Glutamatergic neuron (in vitro differentiated cells): ENCODE measurements at regions not wholly inside any gene's neighbourhood (a gene's known extent, or its start where the extent isn't known, plus 50 kb on each side); places are given as distances from the start of the nearest gene placed in this dataset.

Source experiments
- DNase-seq: peaks from one replicate; pipeline ENCODE4 v3.0.0; 2022
- H3K27ac Mint-ChIP-seq: one replicate; pipeline ENCODE4 v1.8.0; 2020; ENCODE audit warnings: mild to moderate bottlenecking, mixed read lengths, inconsistent platforms; ENCODE audit not compliant: unreplicated experiment
- H3K27me3 Mint-ChIP-seq: one replicate; pipeline ENCODE4 v1.8.0; 2020; ENCODE audit warnings: mild to moderate bottlenecking, moderate library complexity, mixed read lengths, inconsistent platforms; ENCODE audit not compliant: unreplicated experiment
- H3K36me3 Mint-ChIP-seq: one replicate; pipeline ENCODE4 v1.8.0; 2020; ENCODE audit warnings: mild to moderate bottlenecking, mixed read lengths, inconsistent platforms; ENCODE audit not compliant: unreplicated experiment
- H3K4me1 Mint-ChIP-seq: one replicate; pipeline ENCODE4 v1.8.0; 2020; ENCODE audit warnings: mild to moderate bottlenecking, low read depth, mixed read lengths, inconsistent platforms; ENCODE audit not compliant: unreplicated experiment
- H3K4me3 Mint-ChIP-seq: one replicate; pipeline ENCODE4 v1.8.0; 2020; ENCODE audit warnings: mild to moderate bottlenecking, mixed read lengths, inconsistent platforms; ENCODE audit not compliant: unreplicated experiment
- H3K9me3 Mint-ChIP-seq: one replicate; pipeline ENCODE4 v1.8.0; 2020; ENCODE audit warnings: mild to moderate bottlenecking, moderate library complexity, mixed read lengths, inconsistent platforms; ENCODE audit not compliant: unreplicated experiment
- CTCF ChIP-seq: fragments of 200-600 bp; sonication (generic); IDR thresholded peaks from one replicate; pipeline ENCODE4 v1.5.0; 2021; ENCODE audit not compliant: partially characterized antibody, unreplicated experiment

- no peak for TF ChIP-seq CTCF
- no peaks in the 10 kb centered on the region for H3K36me3 Mint-ChIP-seq
- DNase-seq = no peak
- H3K4me1 Mint-ChIP-seq = peaks cover 13% of the 10 kb centered on the region
- H3K4me3 Mint-ChIP-seq = no peak overlapping the region
- H3K9me3 Mint-ChIP-seq = no peaks in the 10 kb centered on the region
- H3K27me3 Mint-ChIP-seq = peaks cover 5% of the 10 kb centered on the region
- H3K27ac Mint-ChIP-seq = no peak overlapping the region
Observed at GRCh38 chr20:62560162-62560561, 82.1 kb upstream of the SLCO4A1 start.

GRCh38 chr20:62561182-62561581, 81.1 kb upstream of the SLCO4A1 start:
- no peak overlapping the region for H3K27ac Mint-ChIP-seq
- no peak overlapping the region for H3K4me3 Mint-ChIP-seq
- H3K4me1 Mint-ChIP-seq = peaks cover 10% of the 10 kb centered on the region
- no peaks in the 10 kb centered on the region for H3K36me3 Mint-ChIP-seq
- TF ChIP-seq CTCF = no peak
- no peaks in the 10 kb centered on the region for H3K9me3 Mint-ChIP-seq
- peaks cover 5% of the 10 kb centered on the region for H3K27me3 Mint-ChIP-seq
- no peak for DNase-seq

DNA sequence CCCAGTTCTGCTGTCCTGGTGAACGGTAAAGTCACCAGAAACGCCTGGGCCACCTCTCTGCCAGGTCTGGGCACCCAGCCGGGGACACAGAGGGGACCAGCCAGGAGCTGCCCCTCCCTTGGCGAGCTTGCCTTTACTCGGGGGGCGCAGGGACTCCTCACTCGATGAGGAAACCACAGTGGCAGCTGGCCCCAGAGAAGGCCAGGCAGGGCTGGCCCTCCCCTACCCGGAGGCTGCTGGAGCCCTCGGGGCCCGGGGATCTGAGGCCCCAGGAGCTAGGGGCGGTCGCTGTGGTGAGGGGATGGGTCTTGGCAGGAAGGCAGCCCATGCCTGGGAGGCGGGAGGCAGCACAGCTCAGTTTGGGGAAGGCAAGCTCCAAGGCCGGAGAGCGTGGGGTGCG, 80.4 kb upstream of the SLCO4A1 start:
- no peaks in the 10 kb centered on the region for H3K36me3 Mint-ChIP-seq
- no peak overlapping the region for H3K27ac Mint-ChIP-seq
- DNase-seq = no peak
- H3K9me3 Mint-ChIP-seq = no peaks in the 10 kb centered on the region
- H3K27me3 Mint-ChIP-seq = peaks cover 5% of the 10 kb centered on the region
- no peak overlapping the region for H3K4me3 Mint-ChIP-seq
- H3K4me1 Mint-ChIP-seq = peaks cover 7% of the 10 kb centered on the region
- TF ChIP-seq CTCF = no peak

DNA sequence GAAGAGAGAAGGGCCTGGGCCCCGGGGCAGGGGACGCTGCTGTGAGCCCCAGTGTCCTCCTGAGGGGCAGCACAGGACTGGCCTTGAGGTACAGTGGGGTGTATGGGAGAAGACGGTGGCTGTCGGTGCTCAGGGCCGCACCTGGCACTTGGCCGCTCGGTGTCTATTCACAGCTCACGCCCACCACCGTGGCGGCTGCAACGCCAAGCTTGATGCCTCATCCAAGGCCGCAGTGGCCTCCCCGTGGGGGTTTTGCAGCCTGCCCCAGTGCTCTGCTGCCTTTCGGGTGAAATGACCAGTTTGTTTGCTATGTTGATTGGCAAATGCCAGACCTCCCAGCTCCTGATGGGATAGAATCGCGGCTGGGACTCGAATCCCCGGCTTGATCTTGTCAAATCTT, 79.5 kb upstream of the SLCO4A1 start:
- Mint-ChIP-seq H3K4me1 (peaks cover 7% of the 10 kb centered on the region), H3K4me3 (no peak overlapping the region), H3K27ac (no peak overlapping the region), H3K9me3 (peaks cover 1% of the 10 kb centered on the region), H3K36me3 (no peaks in the 10 kb centered on the region), H3K27me3 (peaks cover 5% of the 10 kb centered on the region)
- DNase-seq = no peak
- TF ChIP-seq CTCF = no peak

DNA sequence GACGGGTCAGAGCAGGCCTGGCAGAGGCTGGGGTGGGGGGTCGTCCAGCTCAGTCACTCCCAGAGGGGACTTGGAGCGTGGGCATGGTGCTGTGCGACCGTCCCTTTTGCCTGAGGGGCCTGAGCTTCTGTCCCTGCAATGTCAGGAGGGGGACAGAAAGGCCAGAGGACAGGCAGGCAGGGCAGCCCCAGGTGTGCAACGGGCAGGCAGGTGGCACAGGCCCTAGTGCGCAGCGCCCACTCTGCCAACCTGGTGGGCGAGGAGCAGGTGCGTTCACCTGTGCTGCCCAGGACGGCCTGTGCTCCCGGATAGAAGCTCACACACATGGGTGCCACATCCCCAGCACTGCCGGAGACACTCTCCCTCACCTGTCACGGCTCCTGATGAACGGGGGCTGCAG, 78.7 kb upstream of the SLCO4A1 start:
- Mint-ChIP-seq H3K4me3 (no peak overlapping the region), H3K36me3 (no peaks in the 10 kb centered on the region), H3K27ac (no peak overlapping the region), H3K9me3 (peaks cover 1% of the 10 kb centered on the region), H3K27me3 (peaks cover 5% of the 10 kb centered on the region), H3K4me1 (peaks cover 4% of the 10 kb centered on the region)
- DNase-seq = no peak
- no peak for TF ChIP-seq CTCF
